H4 (cell line): ENCODE measurements at regions not wholly inside any gene's neighbourhood (a gene's known extent, or its start where the extent isn't known, plus 50 kb on each side); places are given as distances from the start of the nearest gene placed in this dataset.
A peak's percentile ranks its signal among the peaks of the same experiment; 100 is the strongest.
"Not testable (repeated sequence)": the region's sequence is repeated elsewhere in the genome, so short reads cannot be mapped to it uniquely, and the experiment has no call there.

Experiments used
- DNase-seq: peaks from one replicate; pipeline ENCODE4 v3.0.0-alpha.2; 2015; ENCODE audit warnings: low spot score

DNA sequence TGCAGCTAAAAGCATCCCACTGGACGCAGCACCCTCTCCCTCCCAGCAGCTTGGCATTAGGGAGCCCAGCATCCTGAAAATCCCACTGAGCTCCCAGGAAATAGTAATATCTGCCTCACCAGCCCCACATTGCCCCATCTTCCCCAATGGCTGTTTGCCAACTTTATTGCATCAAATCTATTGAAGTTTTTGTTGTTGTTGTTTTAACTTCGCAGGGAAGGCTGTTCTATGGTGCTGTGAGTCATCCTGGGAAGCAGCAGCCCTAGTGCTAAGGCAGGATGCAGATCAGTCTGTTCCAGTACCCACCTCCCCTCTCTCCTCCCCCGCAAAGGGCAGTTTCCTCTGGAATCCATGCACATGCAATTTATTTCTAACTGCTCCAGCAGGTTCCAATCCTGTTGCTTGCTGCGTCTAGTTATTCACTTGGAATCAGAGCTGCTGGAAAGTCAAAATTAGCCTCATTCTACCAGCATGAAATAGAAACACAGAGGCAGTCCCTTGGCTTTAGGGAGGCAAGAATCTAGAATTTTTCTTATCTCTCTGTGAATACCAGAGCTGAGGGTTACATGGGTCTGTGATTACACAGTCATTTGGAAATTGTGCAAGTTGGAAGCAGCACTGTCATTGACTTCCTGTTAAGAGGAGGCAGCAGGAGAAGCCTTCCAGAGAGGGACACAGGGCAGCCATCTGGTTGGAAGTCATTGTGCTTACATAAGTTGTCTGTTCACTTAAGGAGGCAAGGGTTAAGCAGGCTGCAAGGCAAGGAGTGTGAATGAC lies 115.9 kb upstream of the CACUL1 start:
- DNase-seq = peak; percentile 90

DNA sequence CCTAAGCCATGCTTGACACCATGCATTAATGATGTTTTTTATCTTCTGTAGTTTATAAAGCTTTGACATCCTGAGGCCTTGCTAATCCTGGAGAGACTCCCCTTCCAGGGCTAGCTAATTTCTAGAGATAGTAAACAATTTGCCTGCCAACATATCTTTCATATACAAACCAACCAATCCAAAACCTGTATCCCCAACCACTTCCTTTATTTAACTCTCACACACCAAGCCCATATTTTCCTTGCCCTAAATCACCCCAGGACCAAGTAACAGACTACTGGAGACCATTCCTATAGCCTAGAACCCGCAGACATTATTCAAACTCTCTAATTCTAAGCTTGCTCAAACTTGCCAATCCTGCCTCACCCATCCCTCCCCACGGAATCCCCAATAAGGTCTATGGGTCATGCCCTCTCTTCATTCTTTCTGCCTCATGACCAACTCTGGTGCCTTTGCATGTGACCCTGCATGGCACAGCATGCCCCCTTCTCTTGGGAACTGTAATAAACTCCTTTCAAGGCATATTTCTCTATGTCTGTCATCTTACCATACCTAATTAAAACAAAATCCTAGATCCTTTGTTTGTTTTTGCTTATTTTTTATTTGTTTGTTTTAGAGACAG lies 116.6 kb upstream of the CACUL1 start:
- peak; percentile 61 for DNase-seq

DNA sequence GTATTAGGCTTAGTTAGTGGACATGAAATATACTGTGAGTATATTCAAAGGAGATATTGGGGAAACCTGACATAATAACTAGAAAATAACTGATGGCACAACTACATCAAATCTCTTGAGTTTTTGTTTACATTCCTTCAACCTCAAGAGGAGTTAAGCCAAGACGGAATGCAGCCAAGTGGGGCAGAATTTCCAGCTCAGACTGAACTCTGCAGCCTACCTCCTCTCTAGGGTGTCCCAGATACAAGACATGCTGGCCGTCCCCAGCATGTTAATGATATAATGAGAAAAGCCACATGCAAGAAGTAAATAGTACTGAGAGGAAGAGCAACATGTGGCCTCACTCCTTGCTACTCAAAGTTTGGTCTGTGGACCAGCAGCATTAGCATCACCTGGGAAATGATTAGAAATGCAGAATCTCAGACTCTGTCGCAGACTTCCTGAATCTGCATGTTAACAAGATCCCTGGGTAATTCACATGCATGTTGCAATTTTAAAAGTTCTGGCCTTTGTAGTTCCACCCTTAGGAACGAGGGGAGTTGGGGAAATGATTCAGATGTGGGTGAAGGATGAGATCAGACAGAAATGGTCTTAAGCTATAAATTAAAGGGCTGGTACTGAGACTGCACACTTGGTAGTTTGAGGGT lies 118.4 kb upstream of the CACUL1 start:
- peak; percentile 66 for DNase-seq

GRCh38 chr10:118873738-118874105 lies 119.0 kb upstream of the CACUL1 start:
- no peak for DNase-seq

DNA sequence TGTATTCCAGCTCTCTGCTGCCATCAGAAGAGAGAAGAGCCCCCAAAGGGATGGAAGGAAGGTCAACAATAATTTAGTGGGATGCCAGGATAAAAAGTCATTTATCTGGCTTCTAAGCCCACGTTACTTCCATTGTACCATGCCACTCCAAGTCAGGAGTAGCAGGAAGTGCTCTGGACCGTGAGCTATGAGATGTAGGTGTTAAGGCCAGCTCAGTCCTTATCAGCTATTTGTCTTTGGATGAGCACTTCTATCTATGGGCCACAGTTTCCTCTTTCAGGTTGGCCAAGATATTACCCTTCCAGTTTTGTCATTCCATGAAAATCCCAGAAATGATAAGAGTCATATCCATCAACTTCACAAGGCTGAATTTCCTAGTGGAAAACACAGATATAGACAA lies 119.4 kb upstream of the CACUL1 start:
- DNase-seq = no peak

DNA sequence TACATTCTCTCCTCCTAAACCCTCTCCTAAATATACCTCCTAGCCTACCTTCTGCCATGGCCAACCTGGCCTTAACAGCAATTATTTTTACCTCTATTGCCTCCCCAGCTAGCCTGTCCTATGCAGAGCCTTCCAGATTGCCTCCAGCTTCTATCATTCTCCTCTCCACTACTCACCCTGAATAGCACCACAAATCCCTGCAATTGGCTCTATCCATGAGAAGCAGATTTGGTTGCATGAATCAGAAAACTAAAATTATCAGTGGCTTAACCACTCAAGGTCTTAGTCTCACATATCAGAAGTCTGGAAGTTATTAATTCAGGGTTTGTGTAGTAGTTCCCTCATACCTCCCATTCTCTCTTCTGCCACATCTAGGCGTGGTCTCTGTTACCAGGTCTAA lies 120.3 kb upstream of the CACUL1 start:
- DNase-seq = no peak

- DNase-seq = no peak
Measured at GRCh38 chr10:118882741-118883140, 128.0 kb upstream of the CACUL1 start.

DNA sequence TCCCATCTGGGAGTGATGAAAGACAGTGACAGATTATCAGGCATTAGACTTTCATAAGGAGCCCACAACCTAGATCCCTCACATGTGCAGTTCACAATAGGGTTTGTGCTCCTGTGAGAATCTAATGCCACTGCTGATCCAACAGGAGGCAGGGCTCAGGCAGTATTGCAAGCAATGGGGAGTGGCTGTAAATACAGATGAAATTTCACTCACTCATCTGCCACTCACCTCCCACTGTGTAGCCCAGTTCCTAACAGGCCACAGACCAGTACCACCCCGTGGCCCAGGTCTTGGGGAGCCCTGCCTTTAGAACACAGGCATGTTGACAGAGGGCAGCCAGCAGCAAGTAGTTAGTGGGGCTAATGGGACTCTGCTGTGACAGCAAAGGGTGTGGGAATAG lies 137.3 kb upstream of the NANOS1 start:
- DNase-seq = no peak

- not testable (repeated sequence) for DNase-seq
Measured at GRCh38 chr10:118894891-118895290, 134.6 kb upstream of the NANOS1 start.

DNA sequence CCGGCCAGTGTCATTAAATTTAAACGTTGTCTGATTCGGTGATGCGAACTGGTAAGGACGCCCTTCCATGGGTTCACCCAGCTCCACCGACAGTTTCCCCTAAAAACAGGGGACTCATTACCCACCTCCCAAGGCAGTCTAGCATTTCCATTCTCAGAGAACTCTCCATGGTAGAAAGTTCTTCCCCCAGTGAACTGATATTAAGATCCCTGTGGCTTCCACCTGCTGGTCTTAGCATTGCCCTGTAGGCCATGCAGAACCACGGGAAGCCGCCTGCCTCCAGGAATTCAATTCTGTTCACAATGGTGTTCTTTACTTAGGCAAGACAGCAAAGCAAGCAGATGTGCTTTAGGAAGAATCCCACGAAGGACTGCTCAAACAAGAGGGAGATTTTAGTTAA lies 128.9 kb upstream of the NANOS1 start:
- no peak for DNase-seq

DNA sequence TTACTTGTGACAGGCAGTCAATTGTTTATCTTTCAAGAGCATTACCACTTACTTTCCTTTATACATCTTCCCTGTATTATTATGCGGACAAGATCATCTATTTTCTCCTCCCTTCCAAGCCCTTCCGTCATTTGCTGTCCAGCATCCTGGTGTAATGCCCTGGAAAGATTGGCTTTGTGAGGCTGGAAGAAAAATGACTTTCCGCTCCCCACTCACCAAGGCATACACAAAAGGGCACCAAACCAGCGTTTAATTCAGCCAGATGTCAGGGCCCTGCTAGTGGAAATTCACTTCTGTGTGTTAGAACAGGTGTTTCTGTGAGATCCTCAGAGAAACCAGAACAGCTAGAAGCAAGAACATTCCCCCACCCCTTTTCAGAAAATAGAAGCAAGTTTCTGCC lies 128.1 kb upstream of the NANOS1 start:
- no peak for DNase-seq

DNA sequence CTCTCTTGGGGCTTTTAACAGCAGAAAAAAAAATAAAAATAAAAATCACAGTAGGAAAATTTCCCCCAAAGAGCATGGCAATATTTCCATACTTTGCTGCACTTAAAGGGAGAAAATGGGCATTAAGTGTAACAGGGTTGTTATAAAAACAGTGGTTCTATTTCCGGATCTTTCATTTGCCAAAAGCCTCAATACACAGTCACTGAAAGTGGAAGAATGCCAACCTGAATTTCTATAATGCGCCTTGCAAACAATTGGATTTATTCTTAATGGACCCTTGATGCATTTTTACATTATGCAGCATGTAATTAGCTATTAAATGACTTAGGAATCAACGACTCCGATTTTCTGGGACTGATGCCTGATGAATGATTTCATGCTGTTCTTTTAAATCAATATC lies 127.6 kb upstream of the NANOS1 start:
- no peak for DNase-seq

GRCh38 chr10:118902656-118903055 lies 126.9 kb upstream of the NANOS1 start:
- not testable (repeated sequence) for DNase-seq

DNA sequence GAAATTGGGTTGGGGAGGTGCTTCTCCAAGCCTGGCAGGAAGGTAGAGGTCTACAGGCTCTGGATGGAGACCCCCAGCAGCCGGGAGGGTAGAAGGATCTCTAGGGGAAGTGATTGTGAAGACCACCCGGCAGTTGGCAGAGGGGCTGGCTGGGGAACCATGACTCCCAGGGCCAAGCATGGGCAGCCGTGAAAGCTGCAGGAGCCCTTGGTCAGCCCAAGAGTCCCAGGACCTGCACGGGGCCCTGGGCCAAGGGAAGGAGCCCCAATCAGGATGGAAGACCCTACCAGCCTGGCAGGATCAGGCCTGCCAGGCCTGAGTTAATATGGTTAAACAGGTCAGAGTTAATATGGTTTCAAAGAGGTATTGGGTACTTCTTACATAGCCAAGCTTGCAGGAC lies 126.3 kb upstream of the NANOS1 start:
- DNase-seq = no peak

- DNase-seq = no peak
Measured at GRCh38 chr10:118903691-118904090, 125.8 kb upstream of the NANOS1 start.

GRCh38 chr10:118904286-118904685 lies 125.2 kb upstream of the NANOS1 start:
- no peak for DNase-seq

DNA sequence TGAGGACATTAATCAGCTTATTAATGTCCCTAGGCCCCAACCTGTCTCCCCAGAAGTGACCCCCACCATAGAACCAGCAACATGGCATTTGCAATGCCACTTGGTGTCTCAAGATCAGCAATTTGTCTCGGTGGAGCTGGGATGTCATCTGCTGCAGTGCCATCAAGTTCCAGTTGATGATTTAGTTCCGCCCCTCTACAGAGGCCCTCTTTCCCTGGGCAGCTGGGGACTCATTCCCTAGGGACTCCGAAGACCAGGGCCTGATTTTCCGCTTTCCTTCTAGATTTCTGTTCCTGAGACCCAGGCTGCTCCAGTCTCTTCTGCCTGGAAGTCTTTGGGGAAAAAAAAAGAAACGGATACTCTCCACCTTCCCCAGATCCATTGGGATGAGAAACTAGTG lies 122.5 kb upstream of the NANOS1 start:
- no peak for DNase-seq

DNA sequence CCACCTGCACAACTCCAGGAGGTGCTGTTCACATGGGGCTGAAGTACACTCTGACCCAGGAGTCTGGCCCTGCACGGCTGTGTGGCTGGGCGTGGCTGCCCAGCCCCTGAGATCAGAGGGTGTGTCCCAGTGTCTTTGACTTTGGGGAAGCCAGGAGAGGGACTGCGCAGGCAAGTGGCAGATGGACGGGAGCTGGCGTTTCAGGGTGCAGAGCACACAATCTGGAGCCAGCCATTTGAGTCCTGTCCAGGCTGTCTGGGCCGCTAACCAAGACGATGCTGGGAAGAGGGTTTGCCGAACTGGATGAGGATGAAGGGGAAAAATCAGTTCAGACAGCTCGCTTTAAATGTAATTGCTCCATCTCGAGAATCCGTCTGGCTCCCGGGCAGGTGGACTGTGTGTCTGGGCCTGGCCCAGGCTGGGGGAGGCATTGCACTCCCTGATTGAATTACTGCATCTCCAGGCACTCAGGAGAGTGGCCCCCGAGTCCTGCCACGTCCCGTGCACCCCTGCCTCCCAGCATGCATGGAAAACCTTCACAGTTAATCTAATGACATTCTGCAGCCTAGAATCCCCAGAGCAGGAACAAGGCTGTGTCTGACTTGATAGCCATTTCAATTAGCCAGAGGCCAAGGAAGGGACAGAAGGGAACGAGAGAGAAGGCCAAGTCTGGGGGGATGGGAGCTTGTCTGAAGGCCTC lies 120.8 kb upstream of the NANOS1 start:
- DNase-seq = no peak

DNA sequence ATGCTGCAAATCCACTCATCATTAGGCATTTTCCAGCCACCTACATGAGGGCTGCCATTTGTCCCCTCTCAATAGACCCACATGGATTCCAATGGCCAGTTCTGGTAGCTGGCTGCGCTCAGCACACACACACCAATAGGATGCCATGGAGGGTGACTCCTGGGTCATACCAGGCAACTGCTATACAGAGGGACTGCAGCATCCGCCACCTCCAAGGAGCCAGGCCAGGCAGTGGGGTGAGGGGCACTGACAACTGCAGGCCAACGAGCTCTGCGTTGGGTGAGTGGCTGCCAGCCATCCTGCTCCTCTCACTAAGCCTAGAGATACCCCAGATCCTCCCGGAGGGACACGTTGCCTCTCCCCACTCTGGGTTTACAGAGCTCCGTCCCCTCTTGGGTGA lies 118.8 kb upstream of the NANOS1 start:
- DNase-seq = no peak

DNA sequence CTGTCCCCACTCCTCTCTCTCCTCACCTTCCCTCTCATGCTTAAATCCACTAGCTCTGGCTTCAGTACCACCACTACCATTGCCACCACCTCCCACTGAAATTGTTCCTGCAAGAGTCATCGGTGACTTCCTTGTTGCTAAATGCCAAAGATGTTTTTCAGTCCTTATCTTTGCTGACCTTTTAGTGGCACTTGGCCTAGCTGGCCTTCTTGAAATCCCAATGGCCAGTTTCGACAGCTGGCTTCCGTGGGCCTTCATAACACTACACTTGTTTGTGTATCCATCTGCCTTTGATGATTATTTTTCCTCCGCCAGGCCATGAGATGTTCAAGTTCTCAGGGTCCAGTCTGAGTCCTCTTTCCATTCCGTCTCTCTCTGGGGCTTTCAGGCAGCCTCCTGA lies 118.2 kb upstream of the NANOS1 start:
- DNase-seq = no peak

- DNase-seq = no peak
Measured at GRCh38 chr10:118912961-118913600, 116.4 kb upstream of the NANOS1 start.

DNA sequence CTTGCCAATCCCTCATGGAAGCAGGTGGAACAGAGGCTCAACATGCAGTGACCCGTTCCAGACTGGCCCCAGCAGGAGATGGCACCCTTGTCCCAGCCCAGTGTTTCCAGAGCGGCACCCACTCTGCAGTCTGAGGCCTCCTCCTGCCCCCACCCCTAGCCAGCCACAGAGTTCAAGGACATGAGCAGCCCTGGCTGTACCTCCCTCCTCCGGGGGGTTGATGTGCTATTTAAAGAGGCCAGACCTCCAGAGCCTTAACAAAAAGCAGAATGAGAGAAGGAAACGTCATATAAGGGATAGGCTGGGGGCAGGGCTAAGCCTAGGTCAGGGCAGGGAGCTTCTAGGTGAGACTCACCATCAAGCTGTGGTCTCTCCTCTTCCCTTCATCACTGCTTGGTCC lies 115.7 kb upstream of the NANOS1 start:
- DNase-seq = no peak
